Mucosa of descending colon (tissue), 3 donors: ENCODE measurements at regions not wholly inside any gene's neighbourhood (a gene's known extent, or its start where the extent isn't known, plus 50 kb on each side); places are given as distances from the start of the nearest gene placed in this dataset.

Source experiments
- ATAC-seq: fragments of 200-7000 bp; cut with Tn5 transposase; one replicate; pipeline ENCODE4 v1.9.1; 2020; ENCODE audit warnings: mild to moderate bottlenecking, moderate library complexity
- DNase-seq, 3 donors: peaks; one replicate each; pipeline ENCODE4 v3.0.0-alpha.2; 2020
- H3K36me3 ChIP-seq: fragments of 200-600 bp; one replicate; pipeline ENCODE4 v1.8.0; 2021; ENCODE audit warnings: low read depth, mild to moderate bottlenecking
- H3K4me1 ChIP-seq: fragments of 200-600 bp; one replicate; pipeline ENCODE4 v1.8.0; 2021; ENCODE audit warnings: low read depth, mild to moderate bottlenecking
- H3K4me3 ChIP-seq: fragments of 200-600 bp; one replicate; pipeline ENCODE4 v1.8.0; 2021; ENCODE audit warnings: mild to moderate bottlenecking
- H3K9me3 ChIP-seq: fragments of 200-600 bp; one replicate; pipeline ENCODE4 v1.8.0; 2021; ENCODE audit warnings: mild to moderate bottlenecking
- CTCF ChIP-seq: fragments of 200-600 bp; IDR thresholded peaks from one replicate; pipeline ENCODE4 v1.8.0; 2022; ENCODE audit warnings: antibody characterized with exemption, mild to moderate bottlenecking
- intact Hi-C, 2 donors: fragments of 100-400 bp; cut with DNase I in 1 of 2; cut with micrococcal nuclease in 1 of 2; formaldehyde crosslinking; loops; one replicate each; pipeline versions ENCODE4 v1.11.0 to v1.11.1; 2022; cut with DNase I, micrococcal nuclease
- donor health status: DM: no; HTN: no; CAD: no; lungs with moderate emphysema.
- donor health status: DM: no; HTN: no; CAD: no.
- donor health status: DM: no; HTN: yes; CAD: no.

DNA sequence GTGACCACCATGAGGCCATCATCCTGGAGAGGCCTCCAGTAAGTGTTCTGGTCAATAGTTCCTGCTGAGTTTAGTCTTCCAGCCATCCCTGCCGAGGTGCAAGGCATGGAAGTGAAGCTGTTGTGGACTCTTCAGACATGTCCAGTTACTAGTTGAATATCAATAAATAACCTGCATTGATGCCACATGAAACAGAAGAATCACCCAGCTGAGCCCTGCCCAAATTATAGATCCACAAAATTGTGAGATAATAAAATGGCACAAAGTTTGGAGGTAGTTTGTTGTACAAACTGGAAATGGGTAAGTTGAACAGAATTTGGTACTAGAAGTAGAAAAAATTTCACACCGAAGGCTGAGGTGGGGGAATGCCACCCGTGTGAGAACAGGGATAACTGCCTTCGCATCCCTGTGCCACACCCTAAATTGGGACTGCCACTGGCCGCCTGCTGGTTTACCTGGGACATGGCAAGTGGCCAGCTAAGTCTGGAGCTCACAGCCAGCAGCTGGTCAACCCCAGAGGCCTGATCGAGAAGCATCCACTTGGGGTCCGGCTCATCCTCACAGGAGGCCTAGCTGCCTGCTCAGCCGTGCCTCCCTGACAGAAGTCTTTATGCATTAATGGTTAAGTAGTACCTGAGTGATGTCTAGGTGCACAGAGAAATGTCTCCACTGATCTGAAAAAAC is 184.5 kb downstream of the SPRY1 start:
- intact Hi-C loops = no loop called here
- H3K9me3 ChIP-seq = peaks cover 12% of the 10 kb centered on the region

DNA sequence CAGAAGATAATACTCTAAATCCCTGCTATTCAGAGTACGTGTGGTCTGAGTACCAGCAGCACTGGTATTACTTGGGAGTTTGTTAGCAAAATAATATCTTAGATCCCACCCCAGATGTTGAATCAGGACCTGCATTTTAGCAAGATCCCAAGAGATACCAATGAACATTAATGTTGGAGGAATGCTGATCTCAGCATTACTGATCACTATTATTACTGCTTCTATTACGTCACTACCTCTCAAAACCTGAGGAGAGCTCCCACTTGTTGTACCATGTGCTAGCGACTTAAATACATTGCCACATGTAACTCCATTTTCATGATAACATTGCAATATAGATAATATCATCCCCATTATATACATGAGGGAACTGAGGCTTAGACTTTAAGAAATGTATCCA is 185.2 kb downstream of the SPRY1 start:
- Histone ChIP-seq H3K4me3 (no peak overlapping the region), H3K9me3 (peaks cover 12% of the 10 kb centered on the region), H3K4me1 (no peaks in the 10 kb centered on the region), H3K36me3 (no peaks in the 10 kb centered on the region)
- TF ChIP-seq CTCF = no peak
- no peak for DNase-seq
- intact Hi-C loops = no loop called here
- no peak for ATAC-seq

More for the DNA sequence above, 184.5 kb downstream of the SPRY1 start:
- Histone ChIP-seq H3K36me3 (no peaks in the 10 kb centered on the region), H3K4me3 (no peak overlapping the region), H3K4me1 (no peaks in the 10 kb centered on the region)
- DNase-seq = no peak
- ATAC-seq = no peak
- no peak for TF ChIP-seq CTCF

- no peak overlapping the region for H3K4me3 ChIP-seq
- intact Hi-C loops = no loop called here
- no peak for ATAC-seq
- H3K9me3 ChIP-seq = peaks cover 12% of the 10 kb centered on the region
- DNase-seq = no peak
- no peak for TF ChIP-seq CTCF
- H3K4me1 ChIP-seq = peaks cover under 1% of the 10 kb centered on the region
- no peaks in the 10 kb centered on the region for H3K36me3 ChIP-seq
These were observed 186.4 kb downstream of the SPRY1 start for GRCh38 chr4:123583043-123583442.

DNA sequence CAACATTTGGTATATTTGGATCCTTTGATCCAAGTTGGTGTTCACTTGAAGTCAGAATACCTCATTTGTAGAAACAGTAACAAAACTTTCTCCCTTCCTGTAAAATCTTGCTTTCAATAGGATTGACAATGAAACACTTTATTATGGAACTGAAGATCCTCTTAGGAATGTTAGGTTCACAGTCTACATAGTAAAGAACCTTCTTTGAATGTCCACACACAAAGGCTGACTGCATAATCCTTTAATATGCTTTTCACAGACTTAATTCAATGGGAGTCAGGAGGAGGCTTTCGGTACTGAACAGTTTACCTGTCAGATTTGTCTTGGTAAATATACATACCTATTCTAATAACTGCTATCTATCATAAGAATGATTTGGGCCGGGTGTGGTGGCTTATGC is 188.5 kb downstream of the SPRY1 start:
- Histone ChIP-seq H3K4me3 (no peak overlapping the region), H3K36me3 (no peaks in the 10 kb centered on the region), H3K9me3 (peaks cover 12% of the 10 kb centered on the region), H3K4me1 (peaks cover 15% of the 10 kb centered on the region)
- DNase-seq (no peak), ATAC-seq (no peak)
- intact Hi-C loops = no loop called here
- TF ChIP-seq CTCF = no peak

DNA sequence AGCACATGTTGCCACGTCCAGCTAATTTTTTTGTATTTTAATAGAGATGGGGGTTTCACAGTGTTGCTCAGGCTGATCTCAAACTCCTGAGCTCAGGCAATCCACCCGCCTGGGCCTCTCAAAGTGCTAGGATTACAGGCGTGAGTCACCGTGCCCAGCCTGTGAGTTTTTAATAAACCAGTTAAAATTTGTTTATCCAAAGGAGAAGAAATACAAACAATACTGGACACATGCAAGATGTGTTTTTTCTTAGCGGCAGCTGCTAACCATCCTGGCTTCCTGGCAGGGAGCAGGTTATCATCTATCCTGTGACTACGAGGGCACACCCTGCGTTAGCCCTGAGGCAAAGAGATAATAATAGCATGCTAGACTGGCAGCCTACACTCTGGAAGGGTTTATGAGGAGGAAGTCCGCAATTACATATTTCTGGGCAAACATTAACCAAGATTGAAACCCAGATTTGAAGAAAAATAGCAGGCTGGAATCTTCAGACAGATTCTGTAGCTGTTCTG is 191.4 kb downstream of the SPRY1 start:
- H3K4me1 ChIP-seq = peaks cover 15% of the 10 kb centered on the region
- no peak overlapping the region for H3K4me3 ChIP-seq
- DNase-seq (peak; percentile 62 to 82 (median 70)), ATAC-seq (peak; percentile 99)
- H3K36me3 ChIP-seq = no peaks in the 10 kb centered on the region
- H3K9me3 ChIP-seq = no peaks in the 10 kb centered on the region
- intact Hi-C loops = no loop called here
- TF ChIP-seq CTCF = no peak
